HG02759 (cell line): ENCODE measurements at regions not wholly inside any gene's neighbourhood (a gene's known extent, or its start where the extent isn't known, plus 50 kb on each side); places are given as distances from the start of the nearest gene placed in this dataset.
A peak's percentile ranks its signal among the peaks of the same experiment; 100 is the strongest.

Experiments used
- ATAC-seq: cut with Tn5 transposase; IDR thresholded peaks from one replicate; pipeline ENCODE4 v1.9.1; 2021; ENCODE audit warnings: mild to moderate bottlenecking, moderate library complexity; ENCODE audit not compliant: unreplicated experiment

- ATAC-seq: no peak
Measured at GRCh38 chr3:147925272-147925671, 516.1 kb downstream of the ZIC1 start.

DNA sequence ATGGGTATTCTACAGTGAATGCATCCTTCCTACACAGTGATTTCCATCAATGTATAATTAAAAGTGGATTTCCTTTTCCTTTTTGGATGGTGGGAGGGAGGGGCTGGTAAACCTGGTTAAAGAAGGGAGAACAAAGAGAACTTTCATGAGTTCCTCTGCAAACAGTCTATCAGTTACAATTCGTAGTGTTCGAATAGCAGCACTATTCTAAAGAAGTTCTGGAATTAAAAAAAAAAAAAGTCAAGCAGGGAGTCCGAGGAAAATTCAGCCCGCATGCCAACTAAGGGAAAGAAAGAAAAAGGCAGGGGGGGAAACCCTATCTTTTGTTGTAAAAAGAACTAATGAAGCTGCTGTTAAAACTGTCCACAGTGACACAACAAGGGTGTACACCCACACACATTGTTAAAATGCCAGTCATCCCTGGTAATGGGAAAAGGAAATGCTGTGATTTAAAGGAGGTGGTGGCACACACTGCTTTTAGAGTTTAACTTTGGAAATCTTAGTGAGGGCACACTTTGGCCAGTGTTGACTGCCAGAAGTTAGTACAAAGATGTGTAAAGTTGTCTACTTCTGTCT, 521.2 kb downstream of the ZIC1 start:
- no peak for ATAC-seq

- ATAC-seq: no peak
Measured at GRCh38 chr3:147934451-147935180, 525.5 kb downstream of the ZIC1 start.

DNA sequence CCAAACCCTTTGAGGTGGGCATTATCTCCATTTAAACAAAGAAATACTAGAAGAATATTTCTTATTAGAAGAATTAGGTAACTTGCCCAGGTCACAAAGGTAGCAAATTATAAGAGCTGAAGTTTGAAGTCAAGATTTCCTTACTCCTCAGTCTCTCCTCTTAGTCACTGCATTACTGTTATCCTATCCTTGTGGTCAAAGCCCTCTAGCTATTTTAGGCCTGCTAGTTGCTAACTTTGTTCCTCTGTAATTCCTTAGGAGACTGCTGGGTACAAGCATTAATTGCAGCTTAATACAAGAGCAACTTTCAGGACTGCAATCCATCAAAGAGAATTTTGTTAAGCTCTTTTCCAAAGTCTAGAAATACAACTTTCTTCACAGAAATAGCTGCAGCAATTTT, 528.2 kb downstream of the ZIC1 start:
- ATAC-seq: no peak

GRCh38 chr3:147937891-147938290, 528.7 kb downstream of the ZIC1 start:
- ATAC-seq: no peak

DNA sequence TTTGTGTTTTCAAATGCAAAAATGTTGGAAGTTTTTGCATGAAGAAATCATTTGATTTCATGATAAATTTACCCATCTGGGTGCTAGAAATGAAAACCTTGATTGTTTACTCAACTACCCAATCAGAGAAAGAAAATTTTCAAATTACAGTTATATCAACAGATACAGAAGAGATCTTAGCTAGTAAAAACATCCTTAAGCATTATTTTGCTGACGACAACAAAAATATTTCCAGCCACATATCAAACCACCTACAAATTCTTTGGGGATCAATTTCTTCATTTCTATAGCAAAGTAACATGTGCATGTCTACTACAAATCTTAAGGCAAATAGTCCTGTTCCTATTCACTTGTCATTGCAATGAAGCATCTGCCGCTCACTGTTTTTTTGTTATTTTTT, 530.3 kb downstream of the ZIC1 start:
- ATAC-seq: no peak

DNA sequence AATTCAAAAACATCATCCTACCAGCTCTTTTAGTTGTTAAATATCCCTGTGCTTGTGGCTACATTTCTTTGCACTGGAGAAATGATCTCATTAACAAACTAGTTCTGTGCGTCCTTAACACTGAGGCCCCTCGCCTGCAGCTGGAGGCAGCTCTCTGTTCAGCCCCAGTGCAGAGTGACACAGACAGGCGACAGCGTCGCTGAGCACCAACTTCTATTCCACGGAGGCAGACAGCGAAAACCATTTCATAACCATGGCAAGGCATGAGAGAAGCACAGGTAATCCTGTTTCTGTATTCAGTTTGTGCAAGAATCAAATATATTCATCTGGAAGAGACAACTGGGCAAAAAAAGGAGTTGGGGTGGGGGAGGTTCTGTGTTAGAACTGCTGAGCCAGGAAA, 530.7 kb downstream of the ZIC1 start:
- no peak for ATAC-seq

DNA sequence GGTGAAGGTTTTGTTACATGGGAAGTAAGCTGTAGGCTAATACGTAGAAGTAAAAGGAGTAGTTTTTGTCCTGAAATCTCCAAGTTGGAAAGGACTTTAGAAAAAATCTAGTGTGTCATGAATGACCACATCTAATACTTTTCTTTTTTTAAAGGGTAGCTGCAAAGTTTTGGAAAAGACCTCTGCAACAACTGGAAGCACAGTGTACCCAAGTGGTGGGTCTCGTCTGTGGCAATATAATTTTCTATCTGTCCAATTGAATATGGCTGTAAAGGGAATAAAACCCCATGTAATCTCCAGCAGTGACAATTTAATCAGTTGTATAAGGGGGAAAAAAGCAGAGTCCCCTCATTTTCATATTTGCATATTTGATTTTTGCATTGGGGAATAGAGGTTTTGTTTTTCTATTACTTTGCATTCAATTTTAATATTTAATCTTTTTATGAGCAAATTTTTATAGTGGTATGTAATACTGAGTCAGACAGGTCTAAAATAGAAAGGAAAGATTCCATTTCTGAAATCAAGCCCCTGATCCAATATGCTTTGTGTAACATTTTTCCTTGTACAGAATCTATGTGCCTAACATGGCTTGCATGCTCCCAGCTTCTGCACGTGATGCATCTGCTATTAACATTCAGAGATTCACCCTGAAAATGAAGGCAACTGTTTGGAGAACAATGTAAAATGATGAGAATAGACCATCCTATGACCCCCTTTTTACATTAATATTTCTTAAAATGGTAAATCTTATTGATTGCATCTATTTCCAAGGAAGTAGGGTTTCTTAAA, 531.4 kb downstream of the ZIC1 start:
- ATAC-seq: no peak

- ATAC-seq: no peak
Measured at GRCh38 chr3:147941969-147942368, 532.8 kb downstream of the ZIC1 start.

- ATAC-seq: no peak
Measured at GRCh38 chr3:147943265-147943945, 534.2 kb downstream of the ZIC1 start.

GRCh38 chr3:147945968-147946519, 536.9 kb downstream of the ZIC1 start:
- ATAC-seq: peak; percentile 72

DNA sequence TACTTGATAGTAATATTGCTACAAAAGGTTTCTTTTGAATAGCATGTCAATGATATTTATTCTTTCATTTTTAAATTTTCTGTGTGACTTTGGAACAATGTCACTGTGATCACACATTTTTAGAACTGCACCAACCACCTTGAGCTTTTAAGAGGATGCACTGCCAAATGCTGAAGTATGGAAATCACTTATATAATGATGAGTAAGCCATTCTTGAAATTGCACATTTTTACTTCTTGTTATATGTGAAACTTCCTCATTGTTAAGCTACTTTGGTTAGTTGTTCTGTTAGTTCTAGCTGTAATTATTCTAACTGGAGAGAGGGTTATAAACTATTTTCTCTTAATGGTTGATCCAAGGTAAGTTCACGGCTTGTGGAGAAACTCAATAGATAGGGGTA, 547.5 kb downstream of the ZIC1 start:
- ATAC-seq: no peak

GRCh38 chr3:147958754-147959153, 549.6 kb downstream of the ZIC1 start:
- no peak for ATAC-seq

DNA sequence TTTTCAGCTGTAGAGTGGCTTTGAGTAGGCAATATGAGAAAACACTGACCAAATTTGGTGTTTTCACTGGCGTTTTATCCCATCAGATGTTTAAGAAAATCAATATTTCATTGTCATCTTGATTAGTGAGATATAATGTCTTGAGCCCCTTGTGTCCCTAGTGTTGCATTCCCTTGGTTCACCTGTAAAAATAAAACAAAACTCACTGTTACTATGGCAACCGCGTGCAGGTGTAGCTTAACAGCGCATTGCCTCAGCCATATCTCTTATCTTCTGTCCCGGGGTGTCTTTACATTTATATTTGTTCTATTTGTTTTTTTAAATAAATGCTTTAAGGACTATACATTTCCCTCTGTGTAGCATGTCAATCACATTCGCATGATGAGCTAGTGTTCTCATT, 551.6 kb downstream of the ZIC1 start:
- ATAC-seq: no peak

- no peak for ATAC-seq
Measured at GRCh38 chr3:147962408-147963164, 553.4 kb downstream of the ZIC1 start.

DNA sequence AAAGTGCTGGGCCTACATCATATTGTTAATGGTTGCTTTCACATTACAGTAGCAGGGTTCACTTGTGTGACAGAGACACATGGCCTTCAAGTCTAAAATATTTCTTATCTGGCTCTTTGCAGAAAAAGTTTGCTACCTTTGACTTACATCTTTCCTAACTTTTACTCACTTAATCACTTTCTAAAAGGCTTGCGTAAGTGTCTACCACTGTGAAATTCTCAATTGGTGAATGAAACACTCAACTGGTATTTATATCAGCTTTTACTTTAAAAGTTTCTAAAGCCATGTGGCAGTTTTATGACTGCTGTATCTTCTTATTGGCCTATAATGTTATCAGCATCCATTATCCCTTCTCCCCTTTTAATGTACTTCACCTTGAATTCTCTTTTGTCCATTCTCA, 554.5 kb downstream of the ZIC1 start:
- ATAC-seq: no peak

DNA sequence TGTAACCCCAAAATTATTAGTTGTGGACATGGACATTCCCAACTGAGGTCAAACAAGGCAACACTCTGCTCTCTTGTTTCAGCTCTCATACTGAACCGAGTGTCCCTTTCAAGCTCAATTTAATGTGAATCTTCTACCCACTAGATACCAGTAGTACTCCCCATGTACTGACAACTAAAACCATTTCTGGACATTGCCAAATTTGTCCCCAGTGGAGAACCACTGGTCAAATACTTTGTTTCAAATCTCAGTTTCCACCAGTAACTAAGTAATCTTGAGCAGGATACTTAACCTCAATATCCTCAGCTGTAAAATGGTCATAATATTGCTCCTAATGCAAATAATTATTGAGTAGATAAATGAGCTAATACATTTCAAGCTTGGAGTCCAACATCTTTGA, 566.0 kb downstream of the ZIC1 start:
- no peak for ATAC-seq

DNA sequence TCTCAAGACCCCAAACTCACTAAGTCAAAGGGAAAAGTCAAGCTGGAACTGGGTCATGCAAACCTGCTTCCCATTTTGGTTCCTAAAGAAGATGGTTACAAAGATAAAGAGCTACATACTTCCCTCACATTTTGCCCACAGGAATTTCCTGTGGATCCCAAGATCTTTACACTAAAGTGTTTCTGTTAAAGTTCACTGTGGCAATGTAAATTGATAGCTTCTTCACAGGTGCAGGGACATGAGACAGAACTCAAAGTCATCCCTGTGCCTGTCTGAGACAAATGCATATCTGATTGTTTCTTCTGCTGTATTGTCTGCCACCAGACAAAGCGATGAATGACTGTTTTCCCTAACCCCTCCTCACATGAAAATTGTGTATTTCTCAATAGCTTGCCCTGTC, 567.8 kb downstream of the ZIC1 start:
- no peak for ATAC-seq

DNA sequence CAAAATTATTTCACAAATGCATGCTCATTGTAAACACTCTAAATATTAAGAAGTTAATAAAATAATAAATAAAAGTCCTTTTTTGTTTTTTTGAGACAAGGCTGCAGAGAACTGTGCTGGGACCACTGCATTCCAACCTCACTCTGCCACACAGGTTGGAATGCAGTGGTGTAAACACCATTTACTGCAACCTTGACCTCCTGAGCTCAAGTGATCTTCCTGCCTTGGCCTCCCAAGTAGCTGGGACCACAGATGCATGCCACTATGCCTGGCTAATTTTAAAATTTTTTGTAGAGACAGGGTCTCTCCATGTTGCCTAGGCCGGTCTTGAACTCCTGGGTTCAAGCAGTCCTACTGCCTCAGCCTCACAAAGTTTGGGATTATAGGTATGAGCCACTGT, 578.4 kb downstream of the ZIC1 start:
- no peak for ATAC-seq

DNA sequence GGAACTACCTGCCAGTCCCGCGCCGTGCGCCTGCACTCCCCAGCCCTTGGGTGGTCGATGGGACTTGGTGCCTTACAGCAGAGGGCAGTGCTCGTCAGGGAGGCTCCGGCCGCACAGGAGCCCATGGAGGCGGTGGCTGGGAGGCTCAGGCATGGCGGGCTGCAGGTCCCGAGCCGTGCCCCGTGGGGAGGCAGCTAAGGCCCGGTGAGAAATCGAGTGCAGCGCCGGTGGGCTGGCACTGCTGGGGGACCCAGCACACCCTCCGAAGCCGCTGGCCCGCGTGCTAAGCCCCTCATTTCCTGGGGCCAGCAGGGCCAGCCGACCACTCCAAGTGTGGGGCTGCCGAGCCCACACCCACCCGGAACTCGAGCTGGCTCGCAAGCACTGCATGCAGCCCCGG, 580.2 kb downstream of the ZIC1 start:
- ATAC-seq: no peak
